WTC11 (cell line): ENCODE measurements at regions not wholly inside any gene's neighbourhood (a gene's known extent, or its start where the extent isn't known, plus 50 kb on each side); places are given as distances from the start of the nearest gene placed in this dataset.

Experiments
- ATAC-seq: fragments of 200-7000 bp; cut with Tn5 transposase; 2 replicates; pipeline ENCODE4 v1.10.0; 2021; ENCODE audit warnings: mild to moderate bottlenecking, moderate library complexity
- CTCF ChIA-PET: fragments of 300-600 bp; sonication (Branson Sonifier 250); formaldehyde crosslinking; loops from one replicate; lab custom pipeline; 2021; ENCODE audit warnings: antibody characterized with exemption; lab: Charles Lee
- POLR2A ChIA-PET: fragments of 350-600 bp; sonication (Branson Sonifier 250); formaldehyde crosslinking; loops from one replicate; lab custom pipeline; 2021; ENCODE audit warnings: antibody characterized with exemption; lab: Charles Lee
- DNase-seq: peaks from one replicate; pipeline ENCODE4 v3.0.0; 2021; ENCODE audit warnings: low spot score
- H3K27ac Mint-ChIP-seq: 2 replicates; pipeline ENCODE4 v1.8.0; 2021; ENCODE audit warnings: mixed read lengths
- H3K27me3 Mint-ChIP-seq: 2 replicates; pipeline ENCODE4 v1.8.0; 2021; ENCODE audit warnings: low read depth, mild to moderate bottlenecking, moderate library complexity, mixed read lengths
- H3K36me3 Mint-ChIP-seq: 2 replicates; pipeline ENCODE4 v1.8.0; 2021; ENCODE audit warnings: mixed read lengths
- H3K4me1 Mint-ChIP-seq: 2 replicates; pipeline ENCODE4 v1.8.0; 2022; ENCODE audit warnings: mixed read lengths
- H3K4me3 Mint-ChIP-seq: 2 replicates; pipeline ENCODE4 v1.8.0; 2021; ENCODE audit warnings: mild to moderate bottlenecking, moderate library complexity, mixed read lengths
- H3K9me3 Mint-ChIP-seq: 2 replicates; pipeline ENCODE4 v1.8.0; 2021; ENCODE audit warnings: mixed read lengths
- ATF1 ChIP-seq: sonication (generic); formaldehyde crosslinking; IDR thresholded peaks from 2 replicates; pipeline ENCODE4 v1.8.1; 2023; ENCODE audit warnings: mild to moderate bottlenecking, moderate library complexity, missing genetic modification reagents
- CREM ChIP-seq: sonication (generic); formaldehyde crosslinking; IDR thresholded peaks from 2 replicates; pipeline ENCODE4 v1.8.1; 2022; ENCODE audit warnings: mild to moderate bottlenecking, missing genetic modification reagents, moderate library complexity
- HMGA2 ChIP-seq: fragments of 250-450 bp; sonication (Bioruptor Pico); IDR thresholded peaks from 2 replicates; pipeline ENCODE4 v1.4.0; 2021; ENCODE audit warnings: mild to moderate bottlenecking, moderate library complexity
- MYBL2 ChIP-seq: sonication (generic); formaldehyde crosslinking; IDR thresholded peaks from 2 replicates; pipeline ENCODE4 v1.8.1; 2023; ENCODE audit warnings: mild to moderate bottlenecking, moderate library complexity, missing genetic modification reagents
- NFATC4 ChIP-seq: fragments of 250-450 bp; sonication (Bioruptor Pico); IDR thresholded peaks from 2 replicates; pipeline ENCODE4 v1.9.0; 2021; ENCODE audit warnings: mild to moderate bottlenecking
- OVOL2 ChIP-seq: fragments of 250-450 bp; sonication (Bioruptor Pico); IDR thresholded peaks from 2 replicates; pipeline ENCODE4 v1.9.0; 2021; ENCODE audit warnings: mild to moderate bottlenecking, borderline replicate concordance
- PRRX2 ChIP-seq: fragments of 250-450 bp; sonication (Bioruptor Pico); IDR thresholded peaks from 2 replicates; pipeline ENCODE4 v1.8.0; 2021; ENCODE audit warnings: mild to moderate bottlenecking
- TEAD4 ChIP-seq: sonication (generic); formaldehyde crosslinking; IDR thresholded peaks from 2 replicates; pipeline ENCODE4 v1.8.0; 2022; ENCODE audit warnings: mild to moderate bottlenecking, missing genetic modification reagents
- ZNF317 ChIP-seq: sonication (generic); formaldehyde crosslinking; IDR thresholded peaks from 2 replicates; pipeline ENCODE4 v1.8.1; 2023; ENCODE audit warnings: low read depth, mild to moderate bottlenecking, moderate library complexity, missing genetic modification reagents, borderline replicate concordance
- ZNF671 ChIP-seq: fragments of 250-450 bp; sonication (Bioruptor Pico); IDR thresholded peaks from 2 replicates; pipeline ENCODE4 v1.8.0; 2021; ENCODE audit warnings: mild to moderate bottlenecking
- TF ChIP-seq, protein P1 (sequence below): sonication (generic); formaldehyde crosslinking; IDR thresholded peaks from 2 replicates; pipeline ENCODE4 v1.8.0; 2022; ENCODE audit warnings: missing genetic modification reagents
- TF ChIP-seq, protein P2 (sequence below): sonication (generic); formaldehyde crosslinking; IDR thresholded peaks from 2 replicates; pipeline ENCODE4 v1.8.1; 2023; ENCODE audit warnings: mild to moderate bottlenecking, missing genetic modification reagents, moderate library complexity
- TF ChIP-seq, protein P3 (sequence below): sonication (generic); formaldehyde crosslinking; IDR thresholded peaks from 2 replicates; pipeline ENCODE4 v1.8.0; 2022; ENCODE audit warnings: mild to moderate bottlenecking, missing genetic modification reagents
- TF ChIP-seq, protein P4 (sequence below): sonication (generic); formaldehyde crosslinking; IDR thresholded peaks from 2 replicates; pipeline ENCODE4 v1.8.0; 2022; ENCODE audit warnings: mild to moderate bottlenecking, missing genetic modification reagents
- TF ChIP-seq, protein P5 (sequence below): sonication (generic); formaldehyde crosslinking; IDR thresholded peaks from 2 replicates; pipeline ENCODE4 v1.8.1; 2023; ENCODE audit warnings: mild to moderate bottlenecking, missing genetic modification reagents
- TF ChIP-seq, protein P6 (sequence below): sonication (generic); formaldehyde crosslinking; IDR thresholded peaks from 2 replicates; pipeline ENCODE4 v1.8.0; 2022; ENCODE audit warnings: mild to moderate bottlenecking, missing genetic modification reagents
- TF ChIP-seq, protein P7 (sequence below): fragments of 250-450 bp; sonication (Bioruptor Pico); IDR thresholded peaks from 2 replicates; pipeline ENCODE4 v1.9.0; 2021; ENCODE audit warnings: moderate library complexity, mild to moderate bottlenecking, inconsistent platforms, borderline replicate concordance
- TF ChIP-seq, protein P8 (sequence below): fragments of 250-450 bp; sonication (Bioruptor Pico); conservative IDR thresholded peaks from 2 replicates; pipeline ENCODE4 v1.9.0; 2021; ENCODE audit warnings: mild to moderate bottlenecking
- TF ChIP-seq, protein P9 (sequence below): sonication (generic); formaldehyde crosslinking; IDR thresholded peaks from 2 replicates; pipeline ENCODE4 v1.8.0; 2022; ENCODE audit warnings: mild to moderate bottlenecking, missing genetic modification reagents

DNA sequence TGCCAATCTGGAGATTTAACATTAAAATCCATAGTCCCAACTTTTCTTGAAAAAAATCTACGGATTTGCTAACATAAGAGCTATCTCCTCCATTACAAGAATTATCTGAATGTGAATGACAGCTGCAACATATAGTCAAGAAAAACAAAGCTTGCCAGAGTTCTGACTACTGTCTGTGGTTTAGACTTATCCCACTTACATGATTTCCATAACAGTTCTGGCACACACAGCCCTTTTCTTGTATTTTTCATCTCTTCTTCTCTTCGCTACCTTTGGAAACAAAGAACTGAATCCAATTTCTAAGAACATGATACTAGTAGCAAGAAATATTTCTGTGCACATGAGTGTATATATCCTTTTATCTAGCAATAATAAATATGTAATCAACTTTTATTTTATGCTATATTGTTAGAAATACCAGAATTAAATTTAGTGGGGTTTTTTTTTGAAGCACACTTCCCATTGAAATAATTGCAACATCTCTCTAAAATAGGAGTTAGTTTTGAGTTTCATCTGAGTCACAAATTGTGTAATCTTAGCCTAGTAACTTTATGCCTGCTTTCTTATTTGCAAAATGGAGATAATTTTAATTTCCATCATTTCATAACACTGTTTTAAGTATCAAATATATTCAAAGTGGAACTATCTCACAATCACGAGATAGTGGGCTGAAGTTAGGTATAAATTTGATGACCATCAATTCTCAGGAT is 1217.6 kb downstream of the JRKL start:
- H3K9me3 Mint-ChIP-seq, result peaks cover 16% of the 10 kb centered on the region
- no peak for TF ChIP-seq ZNF671 (CRISPR knock-in tag)
- TF ChIP-seq, protein P1, sequence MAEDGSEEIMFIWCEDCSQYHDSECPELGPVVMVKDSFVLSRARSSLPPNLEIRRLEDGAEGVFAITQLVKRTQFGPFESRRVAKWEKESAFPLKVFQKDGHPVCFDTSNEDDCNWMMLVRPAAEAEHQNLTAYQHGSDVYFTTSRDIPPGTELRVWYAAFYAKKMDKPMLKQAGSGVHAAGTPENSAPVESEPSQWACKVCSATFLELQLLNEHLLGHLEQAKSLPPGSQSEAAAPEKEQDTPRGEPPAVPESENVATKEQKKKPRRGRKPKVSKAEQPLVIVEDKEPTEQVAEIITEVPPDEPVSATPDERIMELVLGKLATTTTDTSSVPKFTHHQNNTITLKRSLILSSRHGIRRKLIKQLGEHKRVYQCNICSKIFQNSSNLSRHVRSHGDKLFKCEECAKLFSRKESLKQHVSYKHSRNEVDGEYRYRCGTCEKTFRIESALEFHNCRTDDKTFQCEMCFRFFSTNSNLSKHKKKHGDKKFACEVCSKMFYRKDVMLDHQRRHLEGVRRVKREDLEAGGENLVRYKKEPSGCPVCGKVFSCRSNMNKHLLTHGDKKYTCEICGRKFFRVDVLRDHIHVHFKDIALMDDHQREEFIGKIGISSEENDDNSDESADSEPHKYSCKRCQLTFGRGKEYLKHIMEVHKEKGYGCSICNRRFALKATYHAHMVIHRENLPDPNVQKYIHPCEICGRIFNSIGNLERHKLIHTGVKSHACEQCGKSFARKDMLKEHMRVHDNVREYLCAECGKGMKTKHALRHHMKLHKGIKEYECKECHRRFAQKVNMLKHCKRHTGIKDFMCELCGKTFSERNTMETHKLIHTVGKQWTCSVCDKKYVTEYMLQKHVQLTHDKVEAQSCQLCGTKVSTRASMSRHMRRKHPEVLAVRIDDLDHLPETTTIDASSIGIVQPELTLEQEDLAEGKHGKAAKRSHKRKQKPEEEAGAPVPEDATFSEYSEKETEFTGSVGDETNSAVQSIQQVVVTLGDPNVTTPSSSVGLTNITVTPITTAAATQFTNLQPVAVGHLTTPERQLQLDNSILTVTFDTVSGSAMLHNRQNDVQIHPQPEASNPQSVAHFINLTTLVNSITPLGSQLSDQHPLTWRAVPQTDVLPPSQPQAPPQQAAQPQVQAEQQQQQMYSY (CRISPR knock-in tag), result no peak
- TF ChIP-seq, protein P2, sequence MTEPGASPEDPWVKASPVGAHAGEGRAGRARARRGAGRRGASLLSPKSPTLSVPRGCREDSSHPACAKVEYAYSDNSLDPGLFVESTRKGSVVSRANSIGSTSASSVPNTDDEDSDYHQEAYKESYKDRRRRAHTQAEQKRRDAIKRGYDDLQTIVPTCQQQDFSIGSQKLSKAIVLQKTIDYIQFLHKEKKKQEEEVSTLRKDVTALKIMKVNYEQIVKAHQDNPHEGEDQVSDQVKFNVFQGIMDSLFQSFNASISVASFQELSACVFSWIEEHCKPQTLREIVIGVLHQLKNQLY (CRISPR knock-in tag), result no peak
- TF ChIP-seq PRRX2 (CRISPR knock-in tag), result no peak
- TF ChIP-seq, protein P3, sequence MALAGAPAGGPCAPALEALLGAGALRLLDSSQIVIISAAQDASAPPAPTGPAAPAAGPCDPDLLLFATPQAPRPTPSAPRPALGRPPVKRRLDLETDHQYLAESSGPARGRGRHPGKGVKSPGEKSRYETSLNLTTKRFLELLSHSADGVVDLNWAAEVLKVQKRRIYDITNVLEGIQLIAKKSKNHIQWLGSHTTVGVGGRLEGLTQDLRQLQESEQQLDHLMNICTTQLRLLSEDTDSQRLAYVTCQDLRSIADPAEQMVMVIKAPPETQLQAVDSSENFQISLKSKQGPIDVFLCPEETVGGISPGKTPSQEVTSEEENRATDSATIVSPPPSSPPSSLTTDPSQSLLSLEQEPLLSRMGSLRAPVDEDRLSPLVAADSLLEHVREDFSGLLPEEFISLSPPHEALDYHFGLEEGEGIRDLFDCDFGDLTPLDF, result no peak
- no peak for TF ChIP-seq CREM (CRISPR knock-in tag)
- TF ChIP-seq HMGA2, result no peak
- TF ChIP-seq, protein P4, sequence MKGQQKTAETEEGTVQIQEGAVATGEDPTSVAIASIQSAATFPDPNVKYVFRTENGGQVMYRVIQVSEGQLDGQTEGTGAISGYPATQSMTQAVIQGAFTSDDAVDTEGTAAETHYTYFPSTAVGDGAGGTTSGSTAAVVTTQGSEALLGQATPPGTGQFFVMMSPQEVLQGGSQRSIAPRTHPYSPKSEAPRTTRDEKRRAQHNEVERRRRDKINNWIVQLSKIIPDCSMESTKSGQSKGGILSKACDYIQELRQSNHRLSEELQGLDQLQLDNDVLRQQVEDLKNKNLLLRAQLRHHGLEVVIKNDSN, result no peak
- TF ChIP-seq, protein P5, sequence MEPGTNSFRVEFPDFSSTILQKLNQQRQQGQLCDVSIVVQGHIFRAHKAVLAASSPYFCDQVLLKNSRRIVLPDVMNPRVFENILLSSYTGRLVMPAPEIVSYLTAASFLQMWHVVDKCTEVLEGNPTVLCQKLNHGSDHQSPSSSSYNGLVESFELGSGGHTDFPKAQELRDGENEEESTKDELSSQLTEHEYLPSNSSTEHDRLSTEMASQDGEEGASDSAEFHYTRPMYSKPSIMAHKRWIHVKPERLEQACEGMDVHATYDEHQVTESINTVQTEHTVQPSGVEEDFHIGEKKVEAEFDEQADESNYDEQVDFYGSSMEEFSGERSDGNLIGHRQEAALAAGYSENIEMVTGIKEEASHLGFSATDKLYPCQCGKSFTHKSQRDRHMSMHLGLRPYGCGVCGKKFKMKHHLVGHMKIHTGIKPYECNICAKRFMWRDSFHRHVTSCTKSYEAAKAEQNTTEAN, result no peak
- TF ChIP-seq, protein P6, sequence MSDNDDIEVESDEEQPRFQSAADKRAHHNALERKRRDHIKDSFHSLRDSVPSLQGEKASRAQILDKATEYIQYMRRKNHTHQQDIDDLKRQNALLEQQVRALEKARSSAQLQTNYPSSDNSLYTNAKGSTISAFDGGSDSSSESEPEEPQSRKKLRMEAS (CRISPR knock-in tag), result no peak
- TF ChIP-seq, all 79 proteins: peak for 0
- Mint-ChIP-seq H3K4me3 (no peak overlapping the region), H3K4me1 (peaks cover 4% of the 10 kb centered on the region; the same call in 1 of the 2 replicates), H3K27me3 (no peaks in the 10 kb centered on the region; the same call in 1 of the 2 replicates), H3K36me3 (peaks cover 11% of the 10 kb centered on the region), H3K27ac (no peak overlapping the region)
- ATAC-seq, result no peak
- ChIA-PET POLR2A (no interaction called here), CTCF (no interaction called here)
- no peak for DNase-seq

DNA sequence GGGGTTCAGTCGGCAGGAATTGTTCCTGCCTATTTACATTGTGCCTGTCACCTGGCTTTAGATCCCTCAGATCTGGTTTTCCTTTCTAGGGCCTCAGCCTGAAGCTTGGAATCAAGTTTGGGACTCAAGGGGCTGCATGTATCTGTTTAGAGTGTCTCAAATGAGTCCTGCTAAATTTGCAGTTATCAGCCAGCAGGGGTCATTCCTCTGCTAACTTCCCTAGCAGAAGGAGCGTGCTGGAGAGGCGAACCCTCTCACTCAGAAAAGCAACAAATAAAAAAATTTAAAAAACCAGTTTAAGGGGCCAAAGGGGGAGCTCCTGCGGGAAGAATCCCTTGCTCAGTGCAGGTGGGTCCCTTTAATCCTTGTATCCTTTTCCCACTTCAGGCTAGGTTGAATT is 1220.2 kb downstream of the JRKL start:
- Mint-ChIP-seq H3K9me3 (peaks cover 16% of the 10 kb centered on the region), H3K4me3 (no peak overlapping the region), H3K27ac (no peak overlapping the region), H3K27me3 (no peaks in the 10 kb centered on the region; the same call in 1 of the 2 replicates), H3K36me3 (peaks cover 11% of the 10 kb centered on the region), H3K4me1 (peaks cover 4% of the 10 kb centered on the region; the same call in 1 of the 2 replicates)
- ATAC-seq, result peak; percentile 67
- peak; percentile 18 for DNase-seq
- POLR2A ChIA-PET, result no interaction called here
- CTCF ChIA-PET, result interaction anchor here (1.5 kb wide), 1 partner anchor 1147 kb away, joined by 5 read pairs; no protein-coding TSS in a partner anchor
- TF ChIP-seq ATF1 (no peak), ZNF317 (no peak), MYBL2 (no peak), TEAD4 (CRISPR knock-in tag) (no peak), NFATC4 (no peak), OVOL2 (no peak), CREM (CRISPR knock-in tag) (no peak)
- TF ChIP-seq, protein P7, sequence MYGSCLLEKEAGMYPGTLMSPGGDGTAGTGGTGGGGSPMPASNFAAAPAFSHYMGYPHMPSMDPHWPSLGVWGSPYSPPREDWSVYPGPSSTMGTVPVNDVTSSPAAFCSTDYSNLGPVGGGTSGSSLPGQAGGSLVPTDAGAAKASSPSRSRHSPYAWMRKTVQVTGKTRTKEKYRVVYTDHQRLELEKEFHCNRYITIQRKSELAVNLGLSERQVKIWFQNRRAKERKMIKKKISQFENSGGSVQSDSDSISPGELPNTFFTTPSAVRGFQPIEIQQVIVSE (CRISPR knock-in tag), result no peak
- TF ChIP-seq, protein P2 (CRISPR knock-in tag), result no peak
- TF ChIP-seq, protein P8, sequence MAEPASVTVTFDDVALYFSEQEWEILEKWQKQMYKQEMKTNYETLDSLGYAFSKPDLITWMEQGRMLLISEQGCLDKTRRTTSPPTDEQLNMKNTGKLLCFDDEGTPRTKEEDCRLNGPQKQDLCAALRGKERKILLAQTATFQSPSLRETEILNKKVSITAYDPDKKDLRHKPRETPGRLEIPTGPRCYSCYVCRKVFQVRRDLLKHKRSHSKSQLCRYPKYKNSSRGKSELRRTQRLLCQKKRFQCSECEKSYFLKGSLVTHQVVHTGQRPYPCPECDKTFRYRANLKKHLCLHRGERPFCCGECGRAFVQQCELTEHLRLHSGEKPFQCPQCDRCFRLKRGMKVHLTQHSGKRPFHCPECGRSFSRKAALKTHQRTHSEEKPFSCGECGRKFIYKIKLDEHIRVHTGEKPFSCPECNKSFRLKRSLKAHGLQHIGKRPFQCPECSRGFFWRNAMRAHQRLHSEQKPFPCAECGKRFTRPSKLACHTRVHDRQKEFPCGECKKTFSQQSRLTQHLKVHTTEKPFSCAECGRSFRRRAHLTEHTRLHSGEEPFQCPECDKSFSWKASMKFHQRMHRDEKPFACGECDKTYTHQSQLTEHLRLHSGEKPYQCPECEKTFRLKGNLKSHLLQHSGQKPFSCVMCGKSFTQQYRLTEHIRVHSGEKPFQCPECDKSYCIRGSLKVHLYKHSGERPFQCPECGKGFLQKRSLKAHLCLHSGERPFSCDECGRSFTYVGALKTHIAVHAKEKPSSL (CRISPR knock-in tag), result no peak
- TF ChIP-seq, protein P9, sequence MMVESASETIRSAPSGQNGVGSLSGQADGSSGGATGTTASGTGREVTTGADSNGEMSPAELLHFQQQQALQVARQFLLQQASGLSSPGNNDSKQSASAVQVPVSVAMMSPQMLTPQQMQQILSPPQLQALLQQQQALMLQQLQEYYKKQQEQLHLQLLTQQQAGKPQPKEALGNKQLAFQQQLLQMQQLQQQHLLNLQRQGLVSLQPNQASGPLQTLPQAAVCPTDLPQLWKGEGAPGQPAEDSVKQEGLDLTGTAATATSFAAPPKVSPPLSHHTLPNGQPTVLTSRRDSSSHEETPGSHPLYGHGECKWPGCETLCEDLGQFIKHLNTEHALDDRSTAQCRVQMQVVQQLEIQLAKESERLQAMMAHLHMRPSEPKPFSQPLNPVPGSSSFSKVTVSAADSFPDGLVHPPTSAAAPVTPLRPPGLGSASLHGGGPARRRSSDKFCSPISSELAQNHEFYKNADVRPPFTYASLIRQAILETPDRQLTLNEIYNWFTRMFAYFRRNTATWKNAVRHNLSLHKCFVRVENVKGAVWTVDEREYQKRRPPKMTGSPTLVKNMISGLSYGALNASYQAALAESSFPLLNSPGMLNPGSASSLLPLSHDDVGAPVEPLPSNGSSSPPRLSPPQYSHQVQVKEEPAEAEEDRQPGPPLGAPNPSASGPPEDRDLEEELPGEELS (CRISPR knock-in tag), result no peak
